GM19372 (cell line): ENCODE measurements at regions not wholly inside any gene's neighbourhood (a gene's known extent, or its start where the extent isn't known, plus 50 kb on each side); places are given as distances from the start of the nearest gene placed in this dataset.

Source experiments
- ATAC-seq: cut with Tn5 transposase; IDR thresholded peaks from one replicate; pipeline ENCODE4 v1.9.1; 2021; ENCODE audit warnings: mild to moderate bottlenecking, low read depth, moderate library complexity; ENCODE audit not compliant: unreplicated experiment

GRCh38 chr13:33766329-33767123, 51.4 kb upstream of the RFC3 start:
- no peak for ATAC-seq

GRCh38 chr13:33767140-33767539, 50.8 kb upstream of the RFC3 start:
- ATAC-seq = no peak
